Jurkat, Clone E6-1 (cell line): ENCODE measurements at regions not wholly inside any gene's neighbourhood (a gene's known extent, or its start where the extent isn't known, plus 50 kb on each side); places are given as distances from the start of the nearest gene placed in this dataset.
"Not testable (repeated sequence)": the region's sequence is repeated elsewhere in the genome, so short reads cannot be mapped to it uniquely, and the experiment has no call there.

Source experiments
- DNase-seq: peaks from one replicate; pipeline ENCODE4 v3.0.0-alpha.2; 2011; ENCODE audit warnings: low read depth, low spot score
- H3K4me3 ChIP-seq: 2 replicates; pipeline ENCODE4 v1.5.1; 2011; ENCODE audit warnings: mild to moderate bottlenecking, low read length, control low read depth, moderate library complexity

DNA sequence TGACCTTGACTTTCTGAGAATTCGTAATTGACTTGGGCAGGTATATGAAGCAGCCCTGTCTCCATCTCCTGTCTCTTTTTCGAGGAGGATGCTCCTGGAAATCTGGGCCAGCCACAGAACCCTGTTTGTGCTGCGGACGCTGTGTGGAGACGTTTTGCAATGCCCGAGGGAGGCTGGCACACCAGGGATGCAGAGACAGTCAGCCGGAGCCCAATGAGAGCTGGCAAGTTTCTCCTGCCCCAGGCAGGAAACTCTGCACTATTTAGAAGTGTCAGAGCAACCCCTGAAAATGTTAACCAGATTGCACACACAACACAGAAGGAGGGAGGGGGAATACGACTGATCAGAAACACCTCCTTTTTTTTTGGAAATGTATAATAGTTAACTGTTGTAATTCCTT is 103.2 kb upstream of the DYRK2 start:
- DNase-seq = no peak
- H3K4me3 ChIP-seq = no peak overlapping the region

DNA sequence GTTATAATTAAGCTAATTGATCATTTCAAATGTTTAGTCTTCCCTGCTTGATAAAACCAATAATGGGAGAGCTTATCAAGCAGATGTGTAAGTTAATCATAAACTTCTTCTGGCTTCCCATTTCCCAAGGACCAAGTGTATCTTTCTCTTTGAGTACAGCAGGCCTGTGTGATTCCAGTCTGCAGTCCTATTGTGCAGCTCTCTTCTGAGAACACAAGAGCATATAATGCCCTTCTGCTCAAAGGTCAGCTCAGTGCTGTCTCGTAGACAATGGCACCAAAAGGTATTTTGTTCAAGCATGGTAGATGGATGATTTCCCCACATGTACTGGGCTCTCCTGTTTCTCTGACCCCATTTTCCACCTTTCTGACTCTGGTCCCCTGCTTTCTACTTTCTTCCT is 101.8 kb upstream of the DYRK2 start:
- no peak overlapping the region for H3K4me3 ChIP-seq
- DNase-seq = no peak

DNA sequence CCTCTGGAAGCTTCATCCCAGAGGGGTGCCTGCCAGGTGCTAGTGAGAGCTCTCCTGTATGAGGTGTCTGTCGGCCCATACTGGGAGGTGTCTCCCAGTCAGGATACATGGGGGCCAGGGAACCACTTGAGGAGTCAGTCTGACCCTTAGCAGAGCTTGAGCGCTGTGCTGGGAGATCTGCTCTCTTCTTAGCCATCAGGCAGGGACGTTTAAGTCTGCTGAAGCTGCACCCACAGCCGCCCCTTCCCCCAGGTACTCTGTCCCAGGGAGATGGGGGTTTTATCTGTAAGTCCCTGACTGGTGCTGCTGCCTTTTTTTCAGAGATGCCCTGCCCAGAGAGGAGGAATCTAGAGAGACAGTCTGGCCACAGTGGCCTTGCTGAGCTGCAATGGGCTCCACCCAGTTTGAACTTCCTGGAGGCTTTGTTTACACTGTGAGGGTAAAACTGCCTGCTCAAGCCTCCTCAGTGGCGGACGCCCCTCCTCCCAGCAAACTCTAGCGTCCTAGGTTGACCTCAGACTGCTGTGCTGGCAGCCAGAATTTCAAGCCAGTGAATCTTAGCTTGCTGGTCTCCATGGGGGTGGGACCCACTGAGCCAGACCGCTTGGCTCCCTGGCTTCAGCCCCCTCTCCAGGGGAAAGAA is 93.3 kb upstream of the DYRK2 start:
- DNase-seq = not testable (repeated sequence)

DNA sequence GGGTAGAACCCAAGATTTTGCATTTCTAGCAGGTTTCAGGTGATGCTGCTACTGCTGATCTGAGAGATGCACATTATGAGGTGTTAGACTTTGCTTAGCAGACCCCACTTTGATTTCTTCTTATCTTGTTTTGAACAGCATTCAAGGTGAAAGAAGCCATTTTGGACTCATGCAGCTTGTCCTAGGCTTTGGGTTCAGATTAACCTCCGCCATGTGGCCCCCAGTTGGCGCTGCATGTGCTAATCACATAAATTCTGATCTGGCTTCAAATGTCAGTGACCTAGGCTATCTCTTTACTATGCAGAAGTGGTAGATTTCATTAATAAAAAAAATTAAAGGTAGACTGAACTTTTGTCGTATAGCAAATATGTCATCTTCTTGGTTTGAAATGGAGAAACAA is 89.8 kb upstream of the DYRK2 start:
- DNase-seq = no peak
- no peak overlapping the region for H3K4me3 ChIP-seq

More for the DNA sequence above, 93.3 kb upstream of the DYRK2 start:
- H3K4me3 ChIP-seq = not testable (repeated sequence)

DNA sequence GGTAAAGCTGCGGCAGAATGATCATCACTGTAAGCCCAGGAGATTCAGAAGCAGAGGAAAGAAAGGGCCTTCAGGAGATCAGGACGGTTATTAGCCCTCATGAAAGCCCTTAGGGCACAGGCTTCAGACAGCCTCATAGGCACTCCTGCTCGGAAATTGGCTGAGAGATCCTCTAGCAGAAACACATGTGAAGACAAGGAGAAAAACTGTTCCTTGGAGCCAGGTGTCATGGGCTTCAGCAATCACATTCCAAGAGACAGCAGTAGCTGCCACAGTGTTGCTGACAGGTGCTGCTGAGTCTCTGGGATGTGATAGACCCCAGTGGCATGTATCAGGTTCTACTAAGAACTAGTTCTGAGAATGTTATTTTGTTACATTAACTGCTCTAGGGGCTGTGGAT is 88.8 kb upstream of the DYRK2 start:
- no peak overlapping the region for H3K4me3 ChIP-seq
- DNase-seq = no peak

DNA sequence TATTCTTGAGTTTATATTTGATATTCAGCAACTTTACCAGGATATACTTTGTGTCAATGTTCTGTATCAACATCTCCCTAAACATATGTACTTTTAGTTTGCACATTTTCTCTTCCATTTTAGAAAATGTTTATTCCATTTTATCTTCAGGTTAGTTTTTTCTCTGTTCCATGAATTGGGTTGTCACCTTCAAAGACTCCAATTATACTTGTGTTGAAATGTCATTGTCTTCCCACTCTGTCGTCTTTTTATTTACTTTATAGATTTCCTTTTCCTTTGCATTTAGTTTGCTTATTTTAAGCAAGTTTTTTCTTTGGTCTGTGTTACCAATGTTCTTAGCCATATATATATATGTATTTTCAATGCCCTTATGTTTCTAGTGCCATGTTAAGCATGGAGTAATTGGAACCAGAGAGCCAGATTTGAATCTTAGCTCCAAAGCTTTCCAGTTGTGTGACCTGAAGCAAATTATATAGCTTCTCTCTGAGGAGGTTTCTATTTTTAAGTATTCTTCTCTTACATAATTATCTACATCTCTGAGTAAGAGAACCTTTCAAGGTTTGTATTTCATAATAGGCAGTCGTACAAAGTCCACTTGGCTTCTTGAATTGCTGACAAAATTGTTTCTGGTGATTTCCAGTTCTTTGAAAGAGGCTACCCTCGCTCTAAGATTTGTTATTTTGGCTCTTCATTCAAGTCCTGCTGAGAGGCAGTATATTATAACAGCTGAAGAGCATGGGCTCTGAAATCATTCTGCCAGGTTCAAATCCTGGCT is 85.8 kb upstream of the DYRK2 start:
- no peak overlapping the region for H3K4me3 ChIP-seq
- no peak for DNase-seq

DNA sequence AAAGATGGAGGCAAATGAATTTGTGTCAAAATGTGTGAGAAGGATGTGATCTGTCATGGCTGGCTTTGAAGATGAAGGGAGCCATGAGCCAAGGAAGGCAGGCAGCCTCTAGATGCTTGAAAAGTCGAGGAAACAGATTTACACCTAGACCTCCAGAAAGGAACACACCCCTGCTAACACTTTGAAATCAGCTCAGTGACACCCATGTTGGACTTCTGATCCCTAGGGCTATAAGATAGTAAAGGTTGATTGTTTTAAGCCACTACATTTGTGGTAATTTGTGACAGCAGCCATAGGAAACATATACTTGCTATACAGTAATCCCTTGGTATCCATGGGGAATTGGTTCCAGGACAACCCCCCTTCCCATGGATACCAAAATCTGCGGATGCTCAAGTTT is 80.5 kb upstream of the DYRK2 start:
- H3K4me3 ChIP-seq = no peak overlapping the region
- DNase-seq = no peak

DNA sequence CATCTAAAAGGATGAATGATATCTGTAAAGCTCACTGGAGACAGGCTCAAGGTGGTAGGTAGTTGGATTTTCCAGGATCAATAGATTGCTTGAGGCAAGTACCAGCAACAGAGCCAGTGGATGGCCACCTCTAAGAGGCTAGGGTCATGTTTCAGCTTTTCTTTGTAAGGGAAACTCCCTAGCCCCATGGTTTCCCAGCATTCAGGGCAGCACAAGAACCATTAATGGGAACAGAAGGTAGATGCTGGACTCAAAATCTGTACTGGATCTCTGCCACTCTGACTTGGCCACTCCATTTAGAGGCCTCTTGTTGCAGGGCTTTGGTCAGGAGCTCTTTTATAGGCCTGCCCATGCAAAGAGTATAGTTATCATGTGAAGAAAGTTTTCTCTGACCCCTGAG is 76.1 kb upstream of the DYRK2 start:
- DNase-seq = no peak
- H3K4me3 ChIP-seq = no peak overlapping the region

DNA sequence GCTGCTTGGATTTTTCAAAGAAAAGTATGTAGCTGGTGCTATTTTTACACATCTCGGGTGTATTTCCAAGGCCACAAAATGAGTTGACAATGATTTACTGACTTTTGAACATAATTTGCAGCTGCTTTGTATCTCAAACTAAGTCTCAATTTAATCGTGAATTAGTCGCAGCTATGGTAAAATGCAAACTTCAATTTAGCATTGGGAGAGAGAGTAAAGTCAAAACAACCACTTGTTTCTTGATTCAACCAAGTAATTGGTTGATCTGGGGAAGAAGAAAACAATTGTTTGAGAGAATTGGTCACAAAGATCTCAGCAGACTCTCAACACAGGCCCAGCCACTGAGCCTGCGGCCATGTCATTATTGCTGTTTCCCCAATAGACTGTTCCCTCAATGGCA is 75.0 kb upstream of the DYRK2 start:
- no peak for DNase-seq
- H3K4me3 ChIP-seq = no peak overlapping the region

DNA sequence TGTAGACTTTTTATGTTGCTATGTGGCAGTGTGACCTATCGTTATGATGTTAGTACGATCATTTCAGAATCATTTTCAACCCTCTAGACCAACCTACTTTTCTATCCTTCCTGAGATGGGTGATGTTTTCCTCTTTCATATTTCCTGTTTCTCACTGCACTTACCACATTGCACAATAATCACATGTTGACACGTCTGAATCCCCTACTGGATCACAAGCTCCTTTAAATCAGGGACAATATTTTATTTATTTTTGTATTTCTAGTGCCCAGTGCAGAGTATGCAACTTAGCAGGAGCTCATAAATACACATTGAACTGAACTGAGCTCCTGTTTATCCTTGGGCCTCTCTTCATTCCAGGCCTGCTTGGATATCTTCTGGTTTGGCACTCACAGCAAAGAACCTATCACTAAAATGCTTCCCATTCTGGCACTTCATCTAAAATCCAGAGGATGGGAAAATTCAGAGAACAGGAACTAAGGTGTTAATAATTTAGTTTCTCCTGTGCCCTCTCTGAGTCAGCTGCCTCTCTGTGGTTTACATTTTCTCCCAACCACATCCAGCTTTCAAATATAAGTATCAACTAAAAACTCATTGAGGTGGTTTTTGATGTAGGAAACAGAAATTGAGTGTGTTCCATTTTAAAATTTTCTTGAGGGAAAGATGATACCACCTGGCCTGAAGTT is 69.4 kb upstream of the DYRK2 start:
- no peak overlapping the region for H3K4me3 ChIP-seq
- peak; percentile 77 for DNase-seq

DNA sequence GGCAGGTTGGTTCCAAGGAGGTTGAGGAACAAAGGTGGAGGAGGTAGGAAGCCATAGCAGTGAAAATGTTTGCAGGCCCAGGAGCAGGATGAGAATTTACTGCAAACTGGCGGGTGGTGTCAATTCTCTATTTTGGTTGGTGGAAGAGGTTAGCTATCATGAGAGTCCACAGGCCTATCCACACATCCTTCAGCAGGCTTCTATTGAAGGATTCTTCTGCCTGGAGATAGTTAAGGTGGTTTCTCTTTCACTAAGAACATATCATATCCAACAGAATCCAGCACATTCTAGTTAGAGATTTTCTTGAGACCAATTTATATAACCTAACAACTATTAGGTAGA is 68.9 kb upstream of the DYRK2 start:
- H3K4me3 ChIP-seq = no peak overlapping the region
- DNase-seq = no peak

DNA sequence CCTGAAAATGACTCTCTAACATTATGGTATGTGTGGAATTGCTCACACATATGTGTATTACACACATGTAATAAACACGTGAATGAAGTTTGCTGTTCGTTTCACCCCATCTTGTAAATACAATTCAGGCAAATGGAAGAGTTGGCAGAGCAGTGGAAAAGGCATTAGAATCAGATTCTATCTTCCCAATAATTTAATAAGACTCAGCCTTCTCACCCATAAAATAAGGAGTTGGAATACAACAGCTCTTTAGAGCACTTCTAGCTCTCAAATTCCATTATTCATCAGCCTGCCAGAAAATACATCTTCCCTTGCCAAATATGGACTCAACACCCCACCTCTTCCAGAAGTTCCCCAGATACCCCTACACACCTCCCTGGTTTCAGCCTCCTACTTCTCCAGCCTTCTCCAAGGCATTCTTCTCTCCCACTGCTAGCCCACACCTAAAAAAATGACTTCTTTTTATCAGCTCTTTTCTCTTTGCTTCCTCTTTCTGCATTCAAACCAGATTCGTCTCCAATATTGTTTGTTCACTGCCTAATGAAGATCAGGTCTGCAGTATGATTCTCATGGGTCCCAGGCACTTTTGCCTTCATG is 66.2 kb upstream of the DYRK2 start:
- DNase-seq = no peak
- H3K4me3 ChIP-seq = no peak overlapping the region

DNA sequence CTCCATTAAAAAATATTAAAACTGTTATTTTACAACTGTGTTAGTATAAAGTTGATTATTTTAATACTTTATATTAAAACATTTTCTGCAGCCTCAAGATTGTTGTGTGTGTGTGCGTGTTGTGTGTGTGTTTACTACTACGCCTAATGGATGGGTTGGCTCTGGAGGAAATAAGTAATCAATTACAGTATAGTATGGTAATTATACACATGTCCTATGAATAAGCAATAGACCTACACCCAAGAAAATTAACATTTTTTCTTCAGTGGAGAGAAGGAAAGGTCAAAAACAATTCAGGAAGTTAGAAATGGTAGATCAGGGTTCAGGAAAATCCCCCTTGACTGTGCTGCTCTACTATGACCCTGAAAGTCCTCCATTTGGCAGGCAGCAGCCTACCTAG is 65.7 kb upstream of the DYRK2 start:
- no peak overlapping the region for H3K4me3 ChIP-seq
- DNase-seq = no peak

DNA sequence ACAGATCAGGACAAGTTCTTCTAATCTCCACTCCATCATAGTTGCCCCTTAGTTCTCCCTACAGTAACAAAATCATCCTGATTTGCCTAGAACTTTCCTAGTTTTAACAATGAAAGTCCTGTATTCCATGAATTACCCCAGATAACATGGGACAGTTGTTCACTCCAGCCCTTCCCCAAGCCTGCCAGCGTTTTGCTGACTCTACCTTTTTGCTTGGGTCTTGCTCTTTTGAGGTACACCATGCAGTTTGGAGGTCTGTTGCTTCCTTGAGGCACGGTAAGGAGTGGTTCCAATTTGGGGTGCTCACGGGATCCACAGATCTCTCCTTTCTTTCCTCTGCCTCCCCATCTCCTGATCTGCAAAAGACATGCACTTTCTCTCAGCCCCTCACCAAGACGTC is 61.6 kb upstream of the DYRK2 start:
- H3K4me3 ChIP-seq = no peak overlapping the region
- DNase-seq = no peak

DNA sequence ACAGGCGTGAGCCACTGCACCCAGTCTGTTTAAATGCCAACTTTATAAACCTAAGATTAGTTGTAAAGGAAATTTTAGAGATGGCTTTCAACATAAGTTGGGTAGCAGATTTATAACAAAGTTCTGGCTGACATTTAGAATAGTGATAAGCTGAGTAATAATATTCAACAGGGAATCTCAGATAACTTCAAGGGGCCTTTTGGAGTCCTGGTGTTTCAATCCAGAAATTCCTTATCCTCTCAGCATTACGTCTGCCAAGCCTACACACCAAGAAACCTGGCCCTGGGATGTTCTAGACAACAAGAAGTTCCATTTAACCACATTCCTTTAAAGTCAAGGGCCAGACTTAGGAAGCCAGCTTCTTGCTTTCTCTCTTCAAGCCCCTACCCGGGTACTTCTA is 59.5 kb upstream of the DYRK2 start:
- no peak for DNase-seq
- no peak overlapping the region for H3K4me3 ChIP-seq

DNA sequence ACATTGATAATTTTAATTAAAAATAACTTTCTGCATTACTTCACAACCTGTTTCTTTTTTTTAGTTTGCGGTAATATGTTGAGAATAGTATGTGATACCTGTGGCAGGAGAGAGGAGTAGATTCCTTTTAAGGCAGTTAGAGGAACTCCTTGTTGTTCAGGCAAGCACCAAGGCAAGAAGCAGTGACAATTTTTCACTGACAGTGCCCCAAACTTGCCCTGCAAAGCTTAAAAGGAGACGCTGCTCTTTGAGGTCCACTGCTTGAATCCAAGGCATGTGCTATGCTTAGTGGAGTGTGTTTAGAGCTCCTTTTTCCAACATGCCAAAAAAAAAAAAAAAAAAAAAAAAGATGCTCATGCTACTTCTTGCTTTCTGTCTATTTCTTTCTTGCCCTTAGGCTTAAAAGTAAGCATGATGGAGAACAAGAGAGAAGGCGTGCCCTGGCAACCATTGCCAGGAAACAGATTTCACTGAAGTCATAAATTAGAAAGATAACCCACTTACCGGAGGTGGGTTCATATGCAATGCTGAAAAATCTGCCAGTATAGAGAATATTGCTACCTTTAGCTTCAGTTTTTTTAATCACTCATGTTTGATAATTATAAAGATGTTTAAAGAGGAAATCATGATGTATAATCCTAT is 58.3 kb upstream of the DYRK2 start:
- no peak overlapping the region for H3K4me3 ChIP-seq
- DNase-seq = peak; percentile 43

DNA sequence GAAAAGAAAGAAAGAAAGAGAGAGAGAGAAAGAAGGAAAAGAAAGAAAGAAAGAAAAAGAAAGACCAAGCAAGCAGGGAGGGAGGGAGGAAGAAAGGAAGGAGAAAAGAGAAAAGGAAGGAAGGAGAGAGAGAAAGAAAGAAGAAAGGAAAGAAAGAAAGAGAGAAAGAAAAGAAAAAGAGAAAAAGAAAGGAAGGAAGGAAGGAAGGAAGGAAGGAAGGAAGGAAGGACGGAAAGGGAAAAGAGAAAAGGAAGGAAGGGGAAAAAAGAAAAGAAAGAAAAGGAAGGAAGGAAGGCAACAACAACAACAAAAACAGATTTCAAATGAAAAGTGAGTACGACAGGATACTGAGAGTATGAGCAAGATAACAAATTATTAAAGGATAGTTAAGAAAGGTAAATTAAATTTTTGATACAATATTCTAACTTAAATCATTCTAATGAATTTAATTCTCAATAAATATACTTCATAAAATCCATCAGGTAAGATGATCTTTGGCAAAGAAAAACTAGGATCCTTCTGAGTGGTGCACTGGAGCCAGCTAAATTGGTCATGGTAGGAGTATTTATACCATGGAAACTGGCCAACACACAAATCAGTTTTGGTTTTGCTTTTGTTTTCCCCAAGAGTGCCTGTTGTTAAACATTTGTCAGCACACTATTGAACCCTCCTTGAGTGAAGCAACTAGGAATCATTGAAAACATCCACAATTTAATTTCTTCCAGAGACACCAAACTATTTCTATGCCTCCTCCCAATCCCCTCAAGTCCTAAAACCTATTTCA is 56.1 kb upstream of the DYRK2 start:
- DNase-seq = peak; percentile 15
- no peak overlapping the region for H3K4me3 ChIP-seq

DNA sequence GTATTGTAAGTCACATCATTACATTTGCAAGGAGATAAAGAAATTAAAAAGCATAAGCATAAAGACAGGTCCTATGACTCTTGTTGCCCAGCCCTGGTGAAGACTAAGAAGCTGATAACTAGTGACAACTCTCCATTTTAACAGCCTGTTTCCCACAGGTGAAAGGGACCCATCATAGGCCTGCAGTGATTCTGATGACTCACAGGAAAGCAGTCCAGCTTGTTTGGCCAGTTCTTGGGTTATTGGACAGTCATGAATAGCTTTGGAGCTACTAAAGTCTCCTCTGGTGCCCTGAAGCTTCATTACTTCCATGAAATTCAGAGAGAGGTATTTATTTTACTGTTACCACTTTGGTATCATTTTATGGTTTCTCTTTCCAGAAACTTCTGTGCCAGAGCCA is 55.5 kb upstream of the DYRK2 start:
- no peak for DNase-seq
- no peak overlapping the region for H3K4me3 ChIP-seq
